Omental fat pad (tissue), 3 donors: ENCODE measurements at regions not wholly inside any gene's neighbourhood (a gene's known extent, or its start where the extent isn't known, plus 50 kb on each side); places are given as distances from the start of the nearest gene placed in this dataset.

Experiments used
- ATAC-seq: fragments of 150-250 bp; one replicate; pipeline ENCODE4 v1.9.1; 2016; ENCODE audit warnings: mild to moderate bottlenecking, moderate library complexity; ENCODE audit not compliant: low FRiP score
- DNase-seq: peaks from one replicate; pipeline ENCODE4 v3.0.0-alpha.2; 2019; ENCODE audit warnings: low spot score
- CTCF ChIP-seq, 3 donors: fragments of 450-650 bp; IDR thresholded peaks; one replicate each; pipeline ENCODE4 v1.5.1; 2016 to 2017; ENCODE audit warnings: antibody characterized with exemption in 3 of 3, mild to moderate bottlenecking in 3 of 3, moderate library complexity in 2 of 3

GRCh38 chr10:20644421-20644820 lies 252.7 kb downstream of the NEBL start:
- DNase-seq (no peak), ATAC-seq (no peak)
- no peak for TF ChIP-seq CTCF (IDR thresholded peaks at IDR 0.05)

GRCh38 chr10:20641605-20642004 lies 255.5 kb downstream of the NEBL start:
- ATAC-seq (no peak), DNase-seq (no peak)
- no peak for TF ChIP-seq CTCF (IDR thresholded peaks at IDR 0.05)

GRCh38 chr10:20635570-20635969 lies 261.5 kb downstream of the NEBL start:
- no peak for ATAC-seq
- TF ChIP-seq CTCF (IDR thresholded peaks at IDR 0.05), result no peak
- DNase-seq, result no peak

- DNase-seq (no peak), ATAC-seq (no peak)
- no peak for TF ChIP-seq CTCF (IDR thresholded peaks at IDR 0.05)
Measured at GRCh38 chr10:20634839-20635238, 262.3 kb downstream of the NEBL start.

GRCh38 chr10:20633714-20634113 lies 263.4 kb downstream of the NEBL start:
- ATAC-seq (peak; percentile 83), DNase-seq (no peak)
- TF ChIP-seq CTCF (IDR thresholded peaks at IDR 0.05), result no peak

GRCh38 chr10:20632696-20633095 lies 264.4 kb downstream of the NEBL start:
- no peak for TF ChIP-seq CTCF (IDR thresholded peaks at IDR 0.05)
- DNase-seq (no peak), ATAC-seq (no peak)

- no peak for TF ChIP-seq CTCF (IDR thresholded peaks at IDR 0.05)
- no peak for DNase-seq
Measured at GRCh38 chr10:20631229-20631628, 265.9 kb downstream of the NEBL start.

More at GRCh38 chr10:20631229-20631628, 265.9 kb downstream of the NEBL start:
- no peak for ATAC-seq
